ENCODE measurements at regions not wholly inside any gene's neighbourhood (a gene's known extent, or its start where the extent isn't known, plus 50 kb on each side); places are given as distances from the start of the nearest gene placed in this dataset.

- H3K27ac ChIP-seq (ENCODE audit: low read depth, low read length): no peak overlapping the region
- no peaks in the 10 kb centered on the region for H3K36me3 ChIP-seq (ENCODE audit: control insufficient read depth, insufficient read depth, low read length)
- H3K4me1 ChIP-seq (ENCODE audit: control insufficient read depth, insufficient read depth, low read length): no peaks in the 10 kb centered on the region
- no peaks in the 10 kb centered on the region for H3K9me3 ChIP-seq (ENCODE audit: control insufficient read depth, insufficient read depth, low read length)
- H3K27me3 ChIP-seq (ENCODE audit: control insufficient read depth, insufficient read depth, low read length): no peaks in the 10 kb centered on the region
- no peak overlapping the region for H3K9ac ChIP-seq (ENCODE audit: low read depth, low read length)
- H3K4me3 ChIP-seq (ENCODE audit: low read depth, low read length): no peak overlapping the region
Observed at GRCh38 chr17:13353590-13353989, 248.1 kb downstream of the HS3ST3A1 start.

- Histone ChIP-seq H3K27ac (ENCODE audit: low read depth, low read length) (no peak overlapping the region), H3K9ac (ENCODE audit: low read depth, low read length) (no peak overlapping the region), H3K9me3 (ENCODE audit: control insufficient read depth, insufficient read depth, low read length) (no peaks in the 10 kb centered on the region), H3K4me3 (ENCODE audit: low read depth, low read length) (no peak overlapping the region), H3K4me1 (ENCODE audit: control insufficient read depth, insufficient read depth, low read length) (no peaks in the 10 kb centered on the region), H3K27me3 (ENCODE audit: control insufficient read depth, insufficient read depth, low read length) (no peaks in the 10 kb centered on the region), H3K36me3 (ENCODE audit: control insufficient read depth, insufficient read depth, low read length) (no peaks in the 10 kb centered on the region)
Observed at GRCh38 chr17:13352747-13353415, 248.8 kb downstream of the HS3ST3A1 start.

- Histone ChIP-seq H3K9me3 (ENCODE audit: control insufficient read depth, insufficient read depth, low read length) (no peaks in the 10 kb centered on the region), H3K36me3 (ENCODE audit: control insufficient read depth, insufficient read depth, low read length) (no peaks in the 10 kb centered on the region), H3K27ac (ENCODE audit: low read depth, low read length) (no peak overlapping the region), H3K9ac (ENCODE audit: low read depth, low read length) (no peak overlapping the region), H3K27me3 (ENCODE audit: control insufficient read depth, insufficient read depth, low read length) (no peaks in the 10 kb centered on the region), H3K4me1 (ENCODE audit: control insufficient read depth, insufficient read depth, low read length) (peaks cover 5% of the 10 kb centered on the region), H3K4me3 (ENCODE audit: low read depth, low read length) (no peak overlapping the region)
Observed at GRCh38 chr17:13351046-13351445, 250.7 kb downstream of the HS3ST3A1 start.

- Histone ChIP-seq H3K9me3 (ENCODE audit: control insufficient read depth, insufficient read depth, low read length) (no peaks in the 10 kb centered on the region), H3K27me3 (ENCODE audit: control insufficient read depth, insufficient read depth, low read length) (no peaks in the 10 kb centered on the region), H3K9ac (ENCODE audit: low read depth, low read length) (no peak overlapping the region), H3K4me1 (ENCODE audit: control insufficient read depth, insufficient read depth, low read length) (peaks cover 10% of the 10 kb centered on the region), H3K36me3 (ENCODE audit: control insufficient read depth, insufficient read depth, low read length) (no peaks in the 10 kb centered on the region), H3K27ac (ENCODE audit: low read depth, low read length) (no peak overlapping the region), H3K4me3 (ENCODE audit: low read depth, low read length) (no peak overlapping the region)
Observed at GRCh38 chr17:13350466-13350865, 251.3 kb downstream of the HS3ST3A1 start.

GRCh38 chr17:13346996-13347762, 254.6 kb downstream of the HS3ST3A1 start:
- Histone ChIP-seq H3K4me3 (ENCODE audit: low read depth, low read length) (no peak overlapping the region), H3K27me3 (ENCODE audit: control insufficient read depth, insufficient read depth, low read length) (no peaks in the 10 kb centered on the region), H3K9ac (ENCODE audit: low read depth, low read length) (no peak overlapping the region), H3K4me1 (ENCODE audit: control insufficient read depth, insufficient read depth, low read length) (peaks cover 10% of the 10 kb centered on the region), H3K9me3 (ENCODE audit: control insufficient read depth, insufficient read depth, low read length) (no peaks in the 10 kb centered on the region), H3K36me3 (ENCODE audit: control insufficient read depth, insufficient read depth, low read length) (no peaks in the 10 kb centered on the region), H3K27ac (ENCODE audit: low read depth, low read length) (peak overlapping the region; percentile 80)

- H3K27ac ChIP-seq (ENCODE audit: low read depth, low read length): peak overlapping the region; percentile 80
Observed at GRCh38 chr17:13346592-13346991, 255.1 kb downstream of the HS3ST3A1 start.

GRCh38 chr17:13346081-13346533, 255.6 kb downstream of the HS3ST3A1 start:
- H3K27me3 ChIP-seq (ENCODE audit: control insufficient read depth, insufficient read depth, low read length): no peaks in the 10 kb centered on the region
- no peak overlapping the region for H3K4me3 ChIP-seq (ENCODE audit: low read depth, low read length)
- H3K36me3 ChIP-seq (ENCODE audit: control insufficient read depth, insufficient read depth, low read length): no peaks in the 10 kb centered on the region
- H3K9me3 ChIP-seq (ENCODE audit: control insufficient read depth, insufficient read depth, low read length): no peaks in the 10 kb centered on the region
- no peak overlapping the region for H3K9ac ChIP-seq (ENCODE audit: low read depth, low read length)
- H3K27ac ChIP-seq (ENCODE audit: low read depth, low read length): peak overlapping the region; percentile 80
- H3K4me1 ChIP-seq (ENCODE audit: control insufficient read depth, insufficient read depth, low read length): peaks cover 10% of the 10 kb centered on the region

More at GRCh38 chr17:13346592-13346991, 255.1 kb downstream of the HS3ST3A1 start:
- Histone ChIP-seq H3K4me3 (ENCODE audit: low read depth, low read length) (no peak overlapping the region), H3K4me1 (ENCODE audit: control insufficient read depth, insufficient read depth, low read length) (peaks cover 10% of the 10 kb centered on the region), H3K36me3 (ENCODE audit: control insufficient read depth, insufficient read depth, low read length) (no peaks in the 10 kb centered on the region), H3K9me3 (ENCODE audit: control insufficient read depth, insufficient read depth, low read length) (no peaks in the 10 kb centered on the region), H3K27me3 (ENCODE audit: control insufficient read depth, insufficient read depth, low read length) (no peaks in the 10 kb centered on the region), H3K9ac (ENCODE audit: low read depth, low read length) (no peak overlapping the region)

- H3K27ac ChIP-seq (ENCODE audit: low read depth, low read length): no peak overlapping the region
- H3K9ac ChIP-seq (ENCODE audit: low read depth, low read length): no peak overlapping the region
Observed at GRCh38 chr17:13338421-13338820, 263.3 kb downstream of the HS3ST3A1 start.

GRCh38 chr17:13337864-13338371, 263.8 kb downstream of the HS3ST3A1 start:
- Histone ChIP-seq H3K27me3 (ENCODE audit: control insufficient read depth, insufficient read depth, low read length) (peaks cover 4% of the 10 kb centered on the region; the same call in 1 of the 2 replicates), H3K36me3 (ENCODE audit: control insufficient read depth, insufficient read depth, low read length) (no peaks in the 10 kb centered on the region), H3K27ac (ENCODE audit: low read depth, low read length) (peak overlapping the region; percentile 24), H3K9me3 (ENCODE audit: control insufficient read depth, insufficient read depth, low read length) (no peaks in the 10 kb centered on the region), H3K9ac (ENCODE audit: low read depth, low read length) (no peak overlapping the region), H3K4me1 (ENCODE audit: control insufficient read depth, insufficient read depth, low read length) (peaks cover 21% of the 10 kb centered on the region), H3K4me3 (ENCODE audit: low read depth, low read length) (peak overlapping the region; percentile 48)

More at GRCh38 chr17:13338421-13338820, 263.3 kb downstream of the HS3ST3A1 start:
- peak overlapping the region; percentile 48; the same call in 1 of the 2 replicates for H3K4me3 ChIP-seq (ENCODE audit: low read depth, low read length)
- H3K9me3 ChIP-seq (ENCODE audit: control insufficient read depth, insufficient read depth, low read length): no peaks in the 10 kb centered on the region
- H3K27me3 ChIP-seq (ENCODE audit: control insufficient read depth, insufficient read depth, low read length): peaks cover 4% of the 10 kb centered on the region; the same call in 1 of the 2 replicates
- no peaks in the 10 kb centered on the region for H3K36me3 ChIP-seq (ENCODE audit: control insufficient read depth, insufficient read depth, low read length)
- H3K4me1 ChIP-seq (ENCODE audit: control insufficient read depth, insufficient read depth, low read length): peaks cover 21% of the 10 kb centered on the region

- H3K27me3 ChIP-seq (ENCODE audit: control insufficient read depth, insufficient read depth, low read length): peaks cover 4% of the 10 kb centered on the region; the same call in 1 of the 2 replicates
- H3K4me3 ChIP-seq (ENCODE audit: low read depth, low read length): peak overlapping the region; percentile 48
- H3K9me3 ChIP-seq (ENCODE audit: control insufficient read depth, insufficient read depth, low read length): no peaks in the 10 kb centered on the region
- no peaks in the 10 kb centered on the region for H3K36me3 ChIP-seq (ENCODE audit: control insufficient read depth, insufficient read depth, low read length)
- H3K9ac ChIP-seq (ENCODE audit: low read depth, low read length): no peak overlapping the region
- H3K4me1 ChIP-seq (ENCODE audit: control insufficient read depth, insufficient read depth, low read length): peaks cover 21% of the 10 kb centered on the region
- peak overlapping the region; percentile 42 for H3K27ac ChIP-seq (ENCODE audit: low read depth, low read length)
Observed at GRCh38 chr17:13337151-13337550, 264.6 kb downstream of the HS3ST3A1 start.

GRCh38 chr17:13334374-13334773, 267.4 kb downstream of the HS3ST3A1 start:
- Histone ChIP-seq H3K4me1 (ENCODE audit: control insufficient read depth, insufficient read depth, low read length) (peaks cover 21% of the 10 kb centered on the region), H3K27me3 (ENCODE audit: control insufficient read depth, insufficient read depth, low read length) (peaks cover 4% of the 10 kb centered on the region; the same call in 1 of the 2 replicates), H3K9me3 (ENCODE audit: control insufficient read depth, insufficient read depth, low read length) (no peaks in the 10 kb centered on the region), H3K4me3 (ENCODE audit: low read depth, low read length) (no peak overlapping the region), H3K27ac (ENCODE audit: low read depth, low read length) (no peak overlapping the region), H3K9ac (ENCODE audit: low read depth, low read length) (no peak overlapping the region), H3K36me3 (ENCODE audit: control insufficient read depth, insufficient read depth, low read length) (no peaks in the 10 kb centered on the region)
